ENCODE measurements at regions not wholly inside any gene's neighbourhood (a gene's known extent, or its start where the extent isn't known, plus 50 kb on each side); places are given as distances from the start of the nearest gene placed in this dataset.

DNA sequence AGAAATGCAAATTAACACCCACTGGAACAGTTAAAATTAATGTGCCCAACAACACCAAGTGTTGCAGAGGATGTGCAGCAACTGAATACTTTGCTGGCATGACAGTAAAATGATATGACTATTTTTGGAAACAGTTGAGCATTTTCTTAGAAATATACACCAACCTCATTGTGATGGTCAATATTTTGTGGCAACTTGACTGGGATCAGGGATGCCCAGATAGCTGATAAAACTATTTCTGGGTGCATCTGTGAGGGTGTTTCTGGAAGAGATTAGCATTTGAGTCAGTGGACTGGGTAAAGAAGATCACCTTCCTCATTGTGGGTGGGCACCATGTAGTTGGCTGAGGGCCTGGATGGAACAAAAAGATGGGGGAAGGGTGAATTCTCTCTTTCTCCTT is 57.9 kb downstream of the RPLP1 start:
- Histone ChIP-seq H3K27ac (ENCODE audit: low read depth in 2 of 2, low read length in 1 of 2) (no peak overlapping the region), H4K20me1 (ENCODE audit: insufficient read depth) (no peaks in the 10 kb centered on the region), H3K9me3 (no peaks in the 10 kb centered on the region), H3K9me2 (no peaks in the 10 kb centered on the region), H3K27me3 (ENCODE audit: insufficient read depth) (no peaks in the 10 kb centered on the region), H3K9ac (no peak overlapping the region), H3F3A (replicated peaks; ENCODE audit: insufficient read depth) (no peaks in the 10 kb centered on the region), H3K79me2 (ENCODE audit: insufficient read depth) (no peaks in the 10 kb centered on the region), H2AFZ (ENCODE audit: low read depth) (no peak overlapping the region), H3K4me1 (ENCODE audit: control insufficient read depth in 1 of 2, insufficient read depth in 2 of 2, low read depth in 1 of 2, low read length in 1 of 2) (peaks cover 0 to 8% of the 10 kb centered on the region in 2 experiments; a peak in 1 of 4 replicates), H3K4me3 (ENCODE audit: low read depth in 2 of 2, low read length in 1 of 2) (no peak overlapping the region), H3K36me3 (replicated peaks in 1 of 2; ENCODE audit: control insufficient read depth in 1 of 2, insufficient read depth in 2 of 2, low read length in 1 of 2) (no peaks in the 10 kb centered on the region), H3K4me2 (no peak overlapping the region)
- no peak for DNase-seq
- CTCF ChIA-PET: interaction anchor here (0.5 to 1.4 kb wide), 5 partner anchors 14 to 1148 kb away, joined by 3 to 5 read pairs (median 4); no protein-coding TSS in a partner anchor
- TF ChIP-seq, protein P1, sequence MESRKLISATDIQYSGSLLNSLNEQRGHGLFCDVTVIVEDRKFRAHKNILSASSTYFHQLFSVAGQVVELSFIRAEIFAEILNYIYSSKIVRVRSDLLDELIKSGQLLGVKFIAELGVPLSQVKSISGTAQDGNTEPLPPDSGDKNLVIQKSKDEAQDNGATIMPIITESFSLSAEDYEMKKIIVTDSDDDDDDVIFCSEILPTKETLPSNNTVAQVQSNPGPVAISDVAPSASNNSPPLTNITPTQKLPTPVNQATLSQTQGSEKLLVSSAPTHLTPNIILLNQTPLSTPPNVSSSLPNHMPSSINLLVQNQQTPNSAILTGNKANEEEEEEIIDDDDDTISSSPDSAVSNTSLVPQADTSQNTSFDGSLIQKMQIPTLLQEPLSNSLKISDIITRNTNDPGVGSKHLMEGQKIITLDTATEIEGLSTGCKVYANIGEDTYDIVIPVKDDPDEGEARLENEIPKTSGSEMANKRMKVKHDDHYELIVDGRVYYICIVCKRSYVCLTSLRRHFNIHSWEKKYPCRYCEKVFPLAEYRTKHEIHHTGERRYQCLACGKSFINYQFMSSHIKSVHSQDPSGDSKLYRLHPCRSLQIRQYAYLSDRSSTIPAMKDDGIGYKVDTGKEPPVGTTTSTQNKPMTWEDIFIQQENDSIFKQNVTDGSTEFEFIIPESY (IDR thresholded peaks at IDR 0.05; ENCODE audit: borderline replicate concordance, low read depth): no peak
- no peak for TF ChIP-seq JUND (IDR thresholded peaks at IDR 0.05)
- TF ChIP-seq YY1 (IDR thresholded peaks at IDR 0.05; ENCODE audit: low read depth): no peak
- no peak for TF ChIP-seq RXRA (IDR thresholded peaks at IDR 0.05; ENCODE audit: borderline replicate concordance, low read depth)
- no peak for TF ChIP-seq RCOR1 (IDR thresholded peaks at IDR 0.05; ENCODE audit: low read length)
- POLR2A ChIA-PET: no interaction called here

DNA sequence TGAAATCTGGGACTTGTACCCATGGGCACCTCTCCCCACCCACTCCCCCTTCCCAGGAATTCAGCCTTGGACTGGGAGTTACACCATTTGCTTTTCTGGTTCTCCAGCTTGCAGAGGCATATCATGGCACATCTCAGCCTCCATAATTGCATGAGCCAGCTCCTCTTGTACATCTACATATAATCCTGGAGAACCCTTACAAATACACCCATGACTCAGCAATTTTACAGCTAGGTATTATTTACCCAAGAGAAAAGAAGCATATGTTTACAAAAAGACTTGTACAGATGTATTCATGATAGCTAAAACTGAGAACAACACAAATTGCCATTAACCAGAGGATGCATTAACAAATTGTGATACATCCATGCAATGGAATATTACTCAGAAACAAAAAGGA is 58.4 kb downstream of the RPLP1 start:
- H3K27ac ChIP-seq (ENCODE audit: low read depth in 2 of 2, low read length in 1 of 2): no peak overlapping the region
- no peaks in the 10 kb centered on the region for H3K36me3 ChIP-seq (replicated peaks in 1 of 2; ENCODE audit: control insufficient read depth in 1 of 2, insufficient read depth in 2 of 2, low read length in 1 of 2)
- H2AFZ ChIP-seq (ENCODE audit: low read depth): no peak overlapping the region
- H4K20me1 ChIP-seq (ENCODE audit: insufficient read depth): no peaks in the 10 kb centered on the region
- no peak overlapping the region for H3K4me3 ChIP-seq (ENCODE audit: low read depth in 2 of 2, low read length in 1 of 2)
- no peaks in the 10 kb centered on the region for H3F3A ChIP-seq (replicated peaks; ENCODE audit: insufficient read depth)
- no peak overlapping the region for H3K4me2 ChIP-seq
- no peaks in the 10 kb centered on the region for H3K27me3 ChIP-seq (ENCODE audit: insufficient read depth)
- TF ChIP-seq RXRA (IDR thresholded peaks at IDR 0.05; ENCODE audit: borderline replicate concordance, low read depth) (no peak), EP300 (IDR thresholded peaks at IDR 0.05; ENCODE audit: borderline replicate concordance in 1 of 2, low read depth in 1 of 2, low read length in 1 of 2) (no peak), GATA2 (CRISPR knock-in tag; IDR thresholded peaks at IDR 0.05) (no peak), NFIC (IDR thresholded peaks at IDR 0.05; ENCODE audit: borderline replicate concordance) (no peak), RFX5 (IDR thresholded peaks at IDR 0.05; ENCODE audit: low read length) (no peak), FOXJ3 (CRISPR knock-in tag; IDR thresholded peaks at IDR 0.05) (no peak), POLR2AphosphoS5 (IDR thresholded peaks at IDR 0.05; ENCODE audit: low read depth, low read length) (no peak), SMC3 (IDR thresholded peaks at IDR 0.05; ENCODE audit: low read depth, low read length) (no peak), RCOR1 (IDR thresholded peaks at IDR 0.05; ENCODE audit: low read length) (no peak), ELF1 (IDR thresholded peaks at IDR 0.05) (no peak)
- TF ChIP-seq, protein P2, sequence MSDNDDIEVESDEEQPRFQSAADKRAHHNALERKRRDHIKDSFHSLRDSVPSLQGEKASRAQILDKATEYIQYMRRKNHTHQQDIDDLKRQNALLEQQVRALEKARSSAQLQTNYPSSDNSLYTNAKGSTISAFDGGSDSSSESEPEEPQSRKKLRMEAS (IDR thresholded peaks at IDR 0.05; ENCODE audit: low read depth): no peak
- TF ChIP-seq, protein P3, sequence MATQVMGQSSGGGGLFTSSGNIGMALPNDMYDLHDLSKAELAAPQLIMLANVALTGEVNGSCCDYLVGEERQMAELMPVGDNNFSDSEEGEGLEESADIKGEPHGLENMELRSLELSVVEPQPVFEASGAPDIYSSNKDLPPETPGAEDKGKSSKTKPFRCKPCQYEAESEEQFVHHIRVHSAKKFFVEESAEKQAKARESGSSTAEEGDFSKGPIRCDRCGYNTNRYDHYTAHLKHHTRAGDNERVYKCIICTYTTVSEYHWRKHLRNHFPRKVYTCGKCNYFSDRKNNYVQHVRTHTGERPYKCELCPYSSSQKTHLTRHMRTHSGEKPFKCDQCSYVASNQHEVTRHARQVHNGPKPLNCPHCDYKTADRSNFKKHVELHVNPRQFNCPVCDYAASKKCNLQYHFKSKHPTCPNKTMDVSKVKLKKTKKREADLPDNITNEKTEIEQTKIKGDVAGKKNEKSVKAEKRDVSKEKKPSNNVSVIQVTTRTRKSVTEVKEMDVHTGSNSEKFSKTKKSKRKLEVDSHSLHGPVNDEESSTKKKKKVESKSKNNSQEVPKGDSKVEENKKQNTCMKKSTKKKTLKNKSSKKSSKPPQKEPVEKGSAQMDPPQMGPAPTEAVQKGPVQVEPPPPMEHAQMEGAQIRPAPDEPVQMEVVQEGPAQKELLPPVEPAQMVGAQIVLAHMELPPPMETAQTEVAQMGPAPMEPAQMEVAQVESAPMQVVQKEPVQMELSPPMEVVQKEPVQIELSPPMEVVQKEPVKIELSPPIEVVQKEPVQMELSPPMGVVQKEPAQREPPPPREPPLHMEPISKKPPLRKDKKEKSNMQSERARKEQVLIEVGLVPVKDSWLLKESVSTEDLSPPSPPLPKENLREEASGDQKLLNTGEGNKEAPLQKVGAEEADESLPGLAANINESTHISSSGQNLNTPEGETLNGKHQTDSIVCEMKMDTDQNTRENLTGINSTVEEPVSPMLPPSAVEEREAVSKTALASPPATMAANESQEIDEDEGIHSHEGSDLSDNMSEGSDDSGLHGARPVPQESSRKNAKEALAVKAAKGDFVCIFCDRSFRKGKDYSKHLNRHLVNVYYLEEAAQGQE (IDR thresholded peaks at IDR 0.05; ENCODE audit: low read depth, low read length): no peak
- TF ChIP-seq, protein P4, sequence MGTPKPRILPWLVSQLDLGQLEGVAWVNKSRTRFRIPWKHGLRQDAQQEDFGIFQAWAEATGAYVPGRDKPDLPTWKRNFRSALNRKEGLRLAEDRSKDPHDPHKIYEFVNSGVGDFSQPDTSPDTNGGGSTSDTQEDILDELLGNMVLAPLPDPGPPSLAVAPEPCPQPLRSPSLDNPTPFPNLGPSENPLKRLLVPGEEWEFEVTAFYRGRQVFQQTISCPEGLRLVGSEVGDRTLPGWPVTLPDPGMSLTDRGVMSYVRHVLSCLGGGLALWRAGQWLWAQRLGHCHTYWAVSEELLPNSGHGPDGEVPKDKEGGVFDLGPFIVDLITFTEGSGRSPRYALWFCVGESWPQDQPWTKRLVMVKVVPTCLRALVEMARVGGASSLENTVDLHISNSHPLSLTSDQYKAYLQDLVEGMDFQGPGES (IDR thresholded peaks at IDR 0.05; ENCODE audit: low read depth, low read length): no peak
- H3K4me1 ChIP-seq (ENCODE audit: control insufficient read depth in 1 of 2, insufficient read depth in 2 of 2, low read depth in 1 of 2, low read length in 1 of 2): peaks cover 0 to 6% of the 10 kb centered on the region in 2 experiments; a peak in 1 of 4 replicates
- H3K9ac ChIP-seq: no peak overlapping the region
- ChIA-PET POLR2A (no interaction called here), CTCF (interaction anchor here (0.7 to 1.4 kb wide), 3 partner anchors 12 to 48 kb away, joined by 3 to 4 read pairs (median 4); no protein-coding TSS in a partner anchor)
- no peaks in the 10 kb centered on the region for H3K9me2 ChIP-seq
- no peak for DNase-seq
- H3K9me3 ChIP-seq: no peaks in the 10 kb centered on the region
- H3K79me2 ChIP-seq (ENCODE audit: insufficient read depth): no peaks in the 10 kb centered on the region

All from SK-N-SH (cell line).